ENCODE measurements at regions not wholly inside any gene's neighbourhood (a gene's known extent, or its start where the extent isn't known, plus 50 kb on each side); places are given as distances from the start of the nearest gene placed in this dataset.

DNA sequence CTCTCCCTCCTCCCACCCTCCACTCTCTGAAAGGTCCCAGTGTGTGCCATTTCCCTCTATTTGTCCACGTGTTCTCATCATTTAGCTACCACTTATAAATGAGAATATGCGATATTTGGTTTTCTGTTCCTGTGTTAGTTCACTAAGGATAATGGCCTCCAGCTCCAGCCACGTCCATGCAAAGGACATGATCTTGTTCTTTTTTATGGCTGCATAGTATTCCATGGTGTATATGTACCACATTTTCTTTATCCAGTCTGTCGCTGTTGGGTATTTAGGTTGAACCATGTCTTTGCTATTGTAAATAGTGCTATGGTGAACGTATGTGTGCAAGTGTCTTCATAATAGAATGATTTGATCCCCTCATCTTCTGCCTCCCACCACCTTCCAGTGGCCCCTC lies 183.7 kb upstream of the AUTS2 start:
- TF ChIP-seq EP300 (IDR thresholded peaks at IDR 0.05) (no peak), POLR2A (IDR thresholded peaks at IDR 0.05; ENCODE audit: low read depth) (no peak), POLR2AphosphoS5 (IDR thresholded peaks at IDR 0.05) (no peak)
- TF ChIP-seq, protein P1, sequence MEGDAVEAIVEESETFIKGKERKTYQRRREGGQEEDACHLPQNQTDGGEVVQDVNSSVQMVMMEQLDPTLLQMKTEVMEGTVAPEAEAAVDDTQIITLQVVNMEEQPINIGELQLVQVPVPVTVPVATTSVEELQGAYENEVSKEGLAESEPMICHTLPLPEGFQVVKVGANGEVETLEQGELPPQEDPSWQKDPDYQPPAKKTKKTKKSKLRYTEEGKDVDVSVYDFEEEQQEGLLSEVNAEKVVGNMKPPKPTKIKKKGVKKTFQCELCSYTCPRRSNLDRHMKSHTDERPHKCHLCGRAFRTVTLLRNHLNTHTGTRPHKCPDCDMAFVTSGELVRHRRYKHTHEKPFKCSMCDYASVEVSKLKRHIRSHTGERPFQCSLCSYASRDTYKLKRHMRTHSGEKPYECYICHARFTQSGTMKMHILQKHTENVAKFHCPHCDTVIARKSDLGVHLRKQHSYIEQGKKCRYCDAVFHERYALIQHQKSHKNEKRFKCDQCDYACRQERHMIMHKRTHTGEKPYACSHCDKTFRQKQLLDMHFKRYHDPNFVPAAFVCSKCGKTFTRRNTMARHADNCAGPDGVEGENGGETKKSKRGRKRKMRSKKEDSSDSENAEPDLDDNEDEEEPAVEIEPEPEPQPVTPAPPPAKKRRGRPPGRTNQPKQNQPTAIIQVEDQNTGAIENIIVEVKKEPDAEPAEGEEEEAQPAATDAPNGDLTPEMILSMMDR (IDR thresholded peaks at IDR 0.05): no peak
- Histone ChIP-seq H3K9me3 (no peaks in the 10 kb centered on the region), H3K36me3 (no peaks in the 10 kb centered on the region), H3K27ac (replicated peaks in 1 of 4) (no peak overlapping the region), H3K27me3 (no peaks in the 10 kb centered on the region), H3K4me3 (no peak overlapping the region), H3K4me1 (peaks cover 0 to 9% (median 4%) of the 10 kb centered on the region in 4 donors)
- intact Hi-C loops (cut with DNase I): no loop called here
- DNase-seq (ENCODE audit: extremely low spot score): no peak
- 93% methylated on average over 5 of the region's 5 CpGs for WGBS

DNA sequence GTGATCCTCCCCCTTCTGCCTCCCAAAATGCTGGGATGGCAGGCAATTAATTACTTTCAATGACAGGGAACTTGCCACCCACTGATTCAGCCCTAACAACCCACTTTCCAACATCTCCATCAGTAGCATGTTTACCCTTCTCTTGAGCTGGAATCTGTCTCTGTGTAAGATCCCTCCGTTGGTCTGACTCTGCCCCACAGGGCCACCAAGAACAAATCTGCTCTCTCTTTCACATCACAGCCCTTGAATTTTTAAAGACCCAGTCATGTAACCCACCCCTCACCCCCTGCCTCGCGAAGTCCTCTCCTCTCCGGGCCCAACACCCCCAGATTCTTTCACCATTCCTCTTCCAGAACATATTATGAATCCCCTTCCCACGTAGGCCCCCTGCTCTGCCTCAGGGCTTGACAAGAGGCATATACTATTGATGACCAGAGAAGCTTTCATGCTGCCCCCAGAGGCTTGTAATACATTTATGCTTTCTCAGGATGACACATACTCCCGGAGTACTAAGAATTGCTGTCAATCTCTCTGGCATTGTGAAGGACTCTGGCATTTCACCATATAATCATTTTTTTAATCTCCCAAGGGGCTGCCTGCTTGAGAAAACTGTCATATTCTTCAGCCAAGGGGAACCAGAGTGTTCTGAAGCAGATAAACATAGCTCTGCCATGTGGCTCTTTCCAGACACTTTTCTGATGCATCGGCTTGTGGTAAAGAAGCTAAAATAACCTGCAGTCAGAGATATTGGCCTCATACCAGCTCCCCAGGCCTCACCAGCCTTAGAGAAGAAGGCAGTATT lies 179.2 kb upstream of the AUTS2 start:
- no peak for DNase-seq (ENCODE audit: extremely low spot score)
- intact Hi-C loops (cut with DNase I): no loop called here
- WGBS: 70% methylated on average over 7 of the region's 7 CpGs

DNA sequence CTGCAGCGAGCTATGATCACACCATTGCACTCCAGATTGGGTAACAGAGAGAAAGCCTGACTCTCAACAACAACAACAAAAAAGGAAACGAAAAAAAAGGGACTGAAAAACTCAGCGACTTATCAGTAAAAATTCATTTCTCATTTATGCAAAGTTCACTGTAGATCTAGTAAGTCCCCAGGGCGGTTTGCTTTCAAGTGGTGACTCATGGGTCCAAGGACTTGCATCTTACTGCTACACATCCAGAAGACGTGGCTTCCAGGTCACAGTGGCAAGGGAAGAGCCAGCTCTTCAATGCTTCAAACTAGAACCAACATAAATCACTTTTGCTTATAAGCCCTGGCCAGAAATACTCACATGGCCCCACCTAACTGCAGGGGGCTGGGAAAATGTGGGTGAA lies 178.3 kb upstream of the AUTS2 start:
- no peak for DNase-seq (ENCODE audit: extremely low spot score)
- intact Hi-C loops (cut with DNase I): no loop called here
- TF ChIP-seq POLR2A (IDR thresholded peaks at IDR 0.05; ENCODE audit: low read depth) (no peak), EP300 (IDR thresholded peaks at IDR 0.05) (no peak), POLR2AphosphoS5 (IDR thresholded peaks at IDR 0.05) (no peak)
- TF ChIP-seq, protein P1 (IDR thresholded peaks at IDR 0.05): no peak
- Histone ChIP-seq H3K27me3 (no peaks in the 10 kb centered on the region), H3K36me3 (no peaks in the 10 kb centered on the region), H3K9me3 (no peaks in the 10 kb centered on the region), H3K27ac (replicated peaks in 1 of 4) (no peak overlapping the region), H3K4me1 (peaks cover 0 to 36% (median 20%) of the 10 kb centered on the region in 4 donors), H3K4me3 (no peak overlapping the region)
- 69% methylated on average over 5 of the region's 5 CpGs for WGBS

More for the DNA sequence above, 179.2 kb upstream of the AUTS2 start:
- H3K9me3 ChIP-seq: no peaks in the 10 kb centered on the region
- no peaks in the 10 kb centered on the region for H3K27me3 ChIP-seq
- no peaks in the 10 kb centered on the region for H3K36me3 ChIP-seq
- peaks cover 0 to 36% (median 20%) of the 10 kb centered on the region in 4 donors for H3K4me1 ChIP-seq
- no peak overlapping the region for H3K4me3 ChIP-seq
- TF ChIP-seq EP300 (IDR thresholded peaks at IDR 0.05) (no peak), POLR2A (IDR thresholded peaks at IDR 0.05; ENCODE audit: low read depth) (no peak), POLR2AphosphoS5 (IDR thresholded peaks at IDR 0.05) (no peak)
- TF ChIP-seq, protein P1 (IDR thresholded peaks at IDR 0.05): no peak
- no peak overlapping the region for H3K27ac ChIP-seq (replicated peaks in 1 of 4)

DNA sequence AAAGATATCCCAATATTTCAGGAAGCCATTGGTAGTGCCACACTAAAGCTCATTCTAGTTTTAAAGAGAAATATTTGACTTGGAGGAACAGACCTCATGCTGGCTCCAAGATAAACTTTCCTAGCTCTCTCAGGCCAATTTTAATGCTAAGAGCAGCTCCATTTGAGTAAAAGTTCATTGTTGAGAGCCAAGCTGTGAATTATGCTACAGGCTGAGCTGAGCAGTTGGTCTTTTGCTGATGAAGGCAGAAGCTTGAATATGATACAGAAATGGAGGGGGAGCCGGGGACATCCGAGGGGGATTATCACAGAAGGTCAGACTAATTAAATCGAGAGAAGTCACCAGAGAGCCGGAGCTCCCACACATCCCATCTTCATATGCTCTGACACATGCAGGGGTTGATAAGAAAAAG lies 175.7 kb upstream of the AUTS2 start:
- H3K27me3 ChIP-seq: no peaks in the 10 kb centered on the region
- intact Hi-C loops (cut with DNase I): no loop called here
- WGBS: 25% methylated on average over 4 of the region's 4 CpGs
- DNase-seq (ENCODE audit: extremely low spot score): no peak
- peaks cover 0 to 36% (median 20%) of the 10 kb centered on the region in 4 donors for H3K4me1 ChIP-seq
- no peaks in the 10 kb centered on the region for H3K36me3 ChIP-seq
- no peak for TF ChIP-seq EP300 (IDR thresholded peaks at IDR 0.05)
- TF ChIP-seq POLR2AphosphoS5 (IDR thresholded peaks at IDR 0.05): no peak
- TF ChIP-seq, protein P1 (IDR thresholded peaks at IDR 0.05): no peak
- no peak for TF ChIP-seq POLR2A (IDR thresholded peaks at IDR 0.05; ENCODE audit: low read depth)
- H3K27ac ChIP-seq (replicated peaks in 1 of 4): peak overlapping the region; percentile 33 to 56 (median 44)
- no peak overlapping the region for H3K4me3 ChIP-seq
- no peaks in the 10 kb centered on the region for H3K9me3 ChIP-seq

Data from esophagus muscularis mucosa (tissue), 4 donors.